Left lung (tissue), 4 donors: ENCODE measurements at regions not wholly inside any gene's neighbourhood (a gene's known extent, or its start where the extent isn't known, plus 50 kb on each side); places are given as distances from the start of the nearest gene placed in this dataset.

Experiments used
- ATAC-seq: fragments of 200-7000 bp; cut with Tn5 transposase; one replicate; pipeline ENCODE4 v1.9.1; 2020; ENCODE audit warnings: moderate library complexity
- DNase-seq, 4 donors: peaks; one replicate each; pipeline ENCODE4 v3.0.0-alpha.2; 2013 to 2020
- H3K27ac ChIP-seq, 2 donors: fragments of 200-600 bp; sonication (generic) in 1 of 2; one replicate each; pipeline versions ENCODE4 v1.5.0 to v1.8.0; 2020 to 2021
- H3K27me3 ChIP-seq, 2 donors: fragments of 200-600 bp; sonication (generic) in 1 of 2; one replicate each; pipeline versions ENCODE4 v1.5.0 to v1.8.0; 2020 to 2021
- H3K36me3 ChIP-seq, 2 donors: fragments of 200-600 bp; sonication (generic) in 1 of 2; one replicate each; pipeline versions ENCODE4 v1.5.0 to v1.8.0; 2020 to 2021
- H3K4me1 ChIP-seq, 2 donors: fragments of 200-600 bp; one replicate each; pipeline ENCODE4 v1.8.0; 2021
- H3K4me3 ChIP-seq, 2 donors: fragments of 200-600 bp; sonication (generic) in 1 of 2; one replicate each; pipeline versions ENCODE4 v1.5.0 to v1.8.0; 2020 to 2021; ENCODE audit warnings: mild to moderate bottlenecking in 1 of 2
- H3K9me3 ChIP-seq, 2 donors: fragments of 200-600 bp; sonication (generic) in 1 of 2; one replicate each; pipeline versions ENCODE4 v1.5.0 to v1.8.0; 2020 to 2021
- intact Hi-C, 2 donors: fragments of 100-400 bp; cut with DNase I; formaldehyde crosslinking; loops; one replicate each; pipeline versions ENCODE4 v1.11.2 to v1.14.2; 2022
- TF ChIP-seq, protein P1 (sequence below), 2 donors: fragments of 200-600 bp; sonication (generic) in 1 of 2; IDR thresholded peaks; one replicate each; pipeline versions ENCODE4 v1.5.0 to v1.8.0; 2021; ENCODE audit warnings: antibody characterized with exemption in 2 of 2
- donor health status: DM: no; HTN: yes; CAD: no.
- donor health status: DM: no; HTN: no; CAD: no.

DNA sequence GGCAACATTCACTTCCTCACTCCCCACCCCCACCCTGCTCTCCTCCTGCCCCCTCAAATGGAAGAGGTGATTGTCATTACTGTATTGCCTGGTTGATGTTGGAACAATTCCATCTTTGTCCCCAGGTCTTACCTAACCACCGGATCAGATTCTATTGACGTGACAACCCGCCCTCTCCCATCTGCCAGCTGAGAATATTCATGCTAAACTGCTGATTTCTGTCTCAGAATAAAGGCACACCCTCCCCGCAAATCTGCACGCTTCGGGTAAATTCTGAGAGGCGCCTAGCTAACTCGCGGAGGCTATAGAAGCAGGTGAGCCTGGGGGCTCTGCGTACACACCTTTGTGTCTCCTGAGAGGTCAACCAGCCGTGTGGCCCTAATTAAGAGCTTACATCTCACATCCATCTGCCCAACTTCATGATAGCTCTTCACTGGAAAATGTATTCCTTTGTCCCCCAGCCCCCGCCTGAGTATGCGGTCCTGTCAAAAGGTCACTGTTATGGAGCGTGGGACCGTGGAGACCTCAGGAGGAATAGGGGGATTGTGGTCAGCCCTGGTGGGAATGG, 1054.3 kb downstream of the VRK1 start:
- intact Hi-C loops = no loop called here
- no peaks in the 10 kb centered on the region for H3K27me3 ChIP-seq
- H3K36me3 ChIP-seq = no peaks in the 10 kb centered on the region
- H3K4me1 ChIP-seq = no peaks in the 10 kb centered on the region
- no peak for ATAC-seq
- no peaks in the 10 kb centered on the region for H3K9me3 ChIP-seq
- TF ChIP-seq, protein P1, sequence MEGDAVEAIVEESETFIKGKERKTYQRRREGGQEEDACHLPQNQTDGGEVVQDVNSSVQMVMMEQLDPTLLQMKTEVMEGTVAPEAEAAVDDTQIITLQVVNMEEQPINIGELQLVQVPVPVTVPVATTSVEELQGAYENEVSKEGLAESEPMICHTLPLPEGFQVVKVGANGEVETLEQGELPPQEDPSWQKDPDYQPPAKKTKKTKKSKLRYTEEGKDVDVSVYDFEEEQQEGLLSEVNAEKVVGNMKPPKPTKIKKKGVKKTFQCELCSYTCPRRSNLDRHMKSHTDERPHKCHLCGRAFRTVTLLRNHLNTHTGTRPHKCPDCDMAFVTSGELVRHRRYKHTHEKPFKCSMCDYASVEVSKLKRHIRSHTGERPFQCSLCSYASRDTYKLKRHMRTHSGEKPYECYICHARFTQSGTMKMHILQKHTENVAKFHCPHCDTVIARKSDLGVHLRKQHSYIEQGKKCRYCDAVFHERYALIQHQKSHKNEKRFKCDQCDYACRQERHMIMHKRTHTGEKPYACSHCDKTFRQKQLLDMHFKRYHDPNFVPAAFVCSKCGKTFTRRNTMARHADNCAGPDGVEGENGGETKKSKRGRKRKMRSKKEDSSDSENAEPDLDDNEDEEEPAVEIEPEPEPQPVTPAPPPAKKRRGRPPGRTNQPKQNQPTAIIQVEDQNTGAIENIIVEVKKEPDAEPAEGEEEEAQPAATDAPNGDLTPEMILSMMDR (IDR thresholded peaks at IDR 0.05) = no peak
- no peak for DNase-seq
- H3K4me3 ChIP-seq = no peak overlapping the region
- no peak overlapping the region for H3K27ac ChIP-seq

DNA sequence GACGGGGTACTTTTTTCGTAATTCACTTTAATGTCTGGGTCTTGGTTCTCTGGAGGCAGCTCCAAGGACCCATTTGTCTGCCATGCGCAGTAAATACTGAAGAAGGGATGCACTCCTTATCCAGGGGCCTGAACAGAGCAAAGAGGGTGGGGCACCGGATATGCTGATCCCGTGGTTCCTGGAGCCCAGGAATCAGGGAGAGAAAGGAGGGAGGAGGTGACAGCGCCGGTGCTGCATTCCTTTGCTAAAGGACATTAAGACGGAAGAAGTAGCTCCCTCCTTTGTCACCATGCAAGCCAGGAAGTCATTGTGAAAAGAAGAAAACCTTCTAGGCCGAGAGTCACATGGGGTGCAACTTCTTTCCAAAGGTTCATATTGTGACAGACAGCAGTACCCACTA, 1057.7 kb downstream of the VRK1 start:
- ATAC-seq (no peak), DNase-seq (no peak)
- Histone ChIP-seq H3K36me3 (no peaks in the 10 kb centered on the region), H3K9me3 (no peaks in the 10 kb centered on the region), H3K4me3 (no peak overlapping the region), H3K4me1 (no peaks in the 10 kb centered on the region), H3K27me3 (no peaks in the 10 kb centered on the region), H3K27ac (no peak overlapping the region)
- intact Hi-C loops = no loop called here
- TF ChIP-seq, protein P1 (IDR thresholded peaks at IDR 0.05) = no peak

DNA sequence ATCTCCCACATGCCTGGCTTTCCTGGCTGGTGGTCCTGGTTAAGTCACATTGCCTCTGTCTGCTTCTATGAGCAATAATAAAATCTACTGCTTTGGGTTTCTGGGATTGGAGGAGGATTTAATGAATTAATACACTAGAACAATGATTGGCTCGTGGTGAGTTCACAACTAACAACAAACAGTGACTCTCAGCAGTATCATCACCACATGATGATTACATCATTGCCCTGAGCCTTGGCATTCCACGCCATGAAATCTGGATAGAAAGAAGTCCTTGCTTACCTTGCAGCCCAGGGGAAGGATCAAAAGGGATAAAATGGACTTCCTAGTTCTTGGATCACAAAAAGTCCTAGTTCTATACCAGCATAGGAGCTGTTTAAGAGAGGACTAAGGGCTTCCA, 1069.0 kb downstream of the VRK1 start:
- TF ChIP-seq, protein P1 (IDR thresholded peaks at IDR 0.05) = no peak

DNA sequence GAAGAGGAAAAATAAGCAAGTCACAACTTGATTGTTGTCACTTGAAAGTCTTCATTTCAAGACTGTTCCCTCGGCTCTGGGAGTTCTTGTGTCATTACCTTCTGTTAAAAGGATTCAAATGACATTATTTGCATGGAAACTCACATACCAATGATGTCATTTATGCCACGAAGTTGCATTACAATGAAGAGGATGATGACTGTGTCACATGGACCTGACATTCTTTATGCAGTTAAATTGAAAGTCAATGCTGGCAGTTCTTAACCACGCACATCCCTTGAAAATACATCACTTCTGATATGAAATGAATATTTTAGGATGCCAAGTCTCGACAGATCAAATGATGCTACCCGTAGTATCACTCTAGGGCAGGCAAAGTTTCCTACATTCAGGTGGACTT, 1069.5 kb downstream of the VRK1 start:
- H3K36me3 ChIP-seq = no peaks in the 10 kb centered on the region
- H3K27me3 ChIP-seq = no peaks in the 10 kb centered on the region
- H3K4me3 ChIP-seq = no peak overlapping the region
- no peaks in the 10 kb centered on the region for H3K9me3 ChIP-seq
- intact Hi-C loops = no loop called here
- H3K27ac ChIP-seq = no peak overlapping the region
- TF ChIP-seq, protein P1 (IDR thresholded peaks at IDR 0.05) = no peak
- ATAC-seq = no peak
- no peaks in the 10 kb centered on the region for H3K4me1 ChIP-seq
- no peak for DNase-seq

More for the DNA sequence above, 1069.0 kb downstream of the VRK1 start:
- intact Hi-C loops = no loop called here
- Histone ChIP-seq H3K4me1 (no peaks in the 10 kb centered on the region), H3K36me3 (no peaks in the 10 kb centered on the region), H3K9me3 (no peaks in the 10 kb centered on the region), H3K27me3 (no peaks in the 10 kb centered on the region), H3K27ac (no peak overlapping the region), H3K4me3 (no peak overlapping the region)
- DNase-seq = no peak
- ATAC-seq = no peak

DNA sequence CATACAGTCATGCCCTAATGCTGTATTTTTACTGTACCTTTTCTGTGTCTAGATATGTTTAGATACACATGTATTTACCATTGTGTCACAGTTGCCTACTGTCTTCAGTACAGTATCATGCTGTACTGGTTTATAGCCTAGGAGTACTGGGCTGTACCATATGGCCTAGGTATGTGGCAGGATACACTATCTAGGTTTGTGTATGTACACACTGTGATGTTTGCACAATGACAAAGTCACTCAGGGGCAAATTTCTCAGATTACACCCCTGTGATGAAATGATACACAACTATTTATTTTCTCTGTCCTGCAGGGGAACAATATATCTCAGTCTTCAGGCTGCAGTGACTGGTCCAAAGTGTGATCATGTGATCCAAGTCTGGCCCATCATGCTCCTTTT, 1076.1 kb downstream of the VRK1 start:
- TF ChIP-seq, protein P1 (IDR thresholded peaks at IDR 0.05) = no peak
- no peak for DNase-seq

More for the DNA sequence above, 1076.1 kb downstream of the VRK1 start:
- Histone ChIP-seq H3K4me1 (no peaks in the 10 kb centered on the region), H3K27me3 (no peaks in the 10 kb centered on the region), H3K27ac (no peak overlapping the region), H3K4me3 (no peak overlapping the region), H3K36me3 (no peaks in the 10 kb centered on the region), H3K9me3 (no peaks in the 10 kb centered on the region)
- ATAC-seq = no peak
- intact Hi-C loops = no loop called here
